ENCODE measurements at regions not wholly inside any gene's neighbourhood (a gene's known extent, or its start where the extent isn't known, plus 50 kb on each side); places are given as distances from the start of the nearest gene placed in this dataset.

- no peak for TF ChIP-seq CTCF (IDR thresholded peaks at IDR 0.05; ENCODE audit: unreplicated experiment)
- Mint-ChIP-seq H3K9me3 (no peaks in the 10 kb centered on the region), H3K4me3 (no peak overlapping the region), H3K27me3 (ENCODE audit: low read depth) (no peaks in the 10 kb centered on the region), H3K27ac (no peak overlapping the region), H3K4me1 (peaks cover 5% of the 10 kb centered on the region), H3K36me3 (no peaks in the 10 kb centered on the region)
- DNase-seq (ENCODE audit: low spot score in 2 of 2, unreplicated experiment in 2 of 2), result no peak
Measured at GRCh38 chr13:39100996-39101738, 62.9 kb downstream of the NHLRC3 start.

GRCh38 chr13:39102981-39103490 is 64.8 kb downstream of the NHLRC3 start:
- Mint-ChIP-seq H3K9me3 (no peaks in the 10 kb centered on the region), H3K36me3 (no peaks in the 10 kb centered on the region), H3K4me3 (no peak overlapping the region), H3K27me3 (ENCODE audit: low read depth) (no peaks in the 10 kb centered on the region), H3K4me1 (peaks cover 5% of the 10 kb centered on the region), H3K27ac (no peak overlapping the region)
- TF ChIP-seq CTCF (IDR thresholded peaks at IDR 0.05; ENCODE audit: unreplicated experiment), result no peak
- DNase-seq (ENCODE audit: low spot score in 2 of 2, unreplicated experiment in 2 of 2), result no peak

- Mint-ChIP-seq H3K36me3 (no peaks in the 10 kb centered on the region), H3K27ac (no peak overlapping the region), H3K4me3 (no peak overlapping the region), H3K9me3 (no peaks in the 10 kb centered on the region), H3K27me3 (ENCODE audit: low read depth) (peaks cover 9% of the 10 kb centered on the region), H3K4me1 (peaks cover 5% of the 10 kb centered on the region)
- no peak for DNase-seq (ENCODE audit: low spot score in 2 of 2, unreplicated experiment in 2 of 2)
- TF ChIP-seq CTCF (IDR thresholded peaks at IDR 0.05; ENCODE audit: unreplicated experiment), result no peak
Measured at GRCh38 chr13:39105110-39105509, 66.9 kb downstream of the NHLRC3 start.

- Mint-ChIP-seq H3K4me3 (no peak overlapping the region), H3K27me3 (ENCODE audit: low read depth) (peaks cover 19% of the 10 kb centered on the region), H3K9me3 (no peaks in the 10 kb centered on the region), H3K4me1 (peaks cover 4% of the 10 kb centered on the region), H3K36me3 (no peaks in the 10 kb centered on the region), H3K27ac (no peak overlapping the region)
- DNase-seq (ENCODE audit: low spot score in 2 of 2, unreplicated experiment in 2 of 2), result no peak
- no peak for TF ChIP-seq CTCF (IDR thresholded peaks at IDR 0.05; ENCODE audit: unreplicated experiment)
Measured at GRCh38 chr13:39106216-39107005, 68.2 kb downstream of the NHLRC3 start.

GRCh38 chr13:39107561-39107960 is 69.3 kb downstream of the NHLRC3 start:
- no peaks in the 10 kb centered on the region for H3K4me1 Mint-ChIP-seq
- H3K27me3 Mint-ChIP-seq (ENCODE audit: low read depth), result peaks cover 22% of the 10 kb centered on the region
- no peak overlapping the region for H3K4me3 Mint-ChIP-seq
- no peaks in the 10 kb centered on the region for H3K36me3 Mint-ChIP-seq
- H3K27ac Mint-ChIP-seq, result no peak overlapping the region
- DNase-seq (ENCODE audit: low spot score in 2 of 2, unreplicated experiment in 2 of 2), result no peak
- peaks cover under 1% of the 10 kb centered on the region for H3K9me3 Mint-ChIP-seq
- no peak for TF ChIP-seq CTCF (IDR thresholded peaks at IDR 0.05; ENCODE audit: unreplicated experiment)

All from mesothelial cell of epicardium (in vitro differentiated cells).